A673 (cell line): ENCODE measurements at regions not wholly inside any gene's neighbourhood (a gene's known extent, or its start where the extent isn't known, plus 50 kb on each side); places are given as distances from the start of the nearest gene placed in this dataset.

Experiments
- BruUV-seq: library from RNA; stranded (reverse); fragments of 400-500 nt; replicated peaks from 2 replicates; lab custom pipeline; 2021; lab: Mats Ljungman, UMichigan
- CTCF ChIA-PET: fragments of 300-600 bp; sonication (Branson Sonifier 250); formaldehyde crosslinking; loops from one replicate; lab custom pipeline; 2022; ENCODE audit warnings: antibody characterized with exemption; lab: Charles Lee
- POLR2A ChIA-PET: fragments of 300-600 bp; sonication (Branson Sonifier 250); formaldehyde crosslinking; loops from one replicate; lab custom pipeline; 2022; ENCODE audit warnings: antibody characterized with exemption; ENCODE audit not compliant: low non-redundant PET; lab: Charles Lee
- DNase-seq: peaks from one replicate; pipeline ENCODE4 v3.0.0-alpha.2; 2015; ENCODE audit warnings: low spot score
- H3K27ac ChIP-seq: fragments of 200-600 bp; sonication (generic); 2 replicates; pipeline ENCODE4 v1.5.1; 2016; ENCODE audit warnings: mixed run types, low read depth, mild to moderate bottlenecking, mixed read lengths, antibody characterized with exemption, low read length; ENCODE audit not compliant: poor library complexity, severe bottlenecking
- H3K27me3 ChIP-seq: fragments of 200-600 bp; sonication (generic); replicated peaks from 2 replicates; pipeline ENCODE4 v1.6.1; 2017; ENCODE audit warnings: mixed run types, low read depth, mild to moderate bottlenecking, mixed read lengths, antibody characterized with exemption, low read length; ENCODE audit not compliant: insufficient read depth, poor library complexity
- H3K36me3 ChIP-seq: fragments of 200-600 bp; sonication (generic); 2 replicates; pipeline ENCODE4 v1.6.1; 2016; ENCODE audit warnings: mixed run types, mild to moderate bottlenecking, mixed read lengths, antibody characterized with exemption, low read length; ENCODE audit not compliant: insufficient read depth, poor library complexity, severe bottlenecking
- H3K4me1 ChIP-seq: fragments of 200-600 bp; sonication (generic); 2 replicates; pipeline ENCODE4 v1.6.1; 2017; ENCODE audit warnings: mixed run types, mild to moderate bottlenecking, mixed read lengths, antibody characterized with exemption, low read length; ENCODE audit not compliant: insufficient read depth, poor library complexity, severe bottlenecking
- H3K4me3 ChIP-seq: fragments of 200-600 bp; sonication (generic); 2 replicates; pipeline ENCODE4 v1.5.1; 2016; ENCODE audit warnings: low read depth, mixed run types, mild to moderate bottlenecking, mixed read lengths, low read length; ENCODE audit not compliant: poor library complexity, severe bottlenecking
- H3K9me3 ChIP-seq: fragments of 200-600 bp; sonication (generic); 2 replicates; pipeline ENCODE4 v1.6.1; 2016; ENCODE audit warnings: mixed run types, low read depth, mild to moderate bottlenecking, mixed read lengths, antibody characterized with exemption, low read length; ENCODE audit not compliant: poor library complexity, severe bottlenecking
- EZH2 ChIP-seq: fragments of 200-600 bp; sonication (generic); IDR thresholded peaks from 2 replicates; pipeline ENCODE4 v1.6.1; 2017; ENCODE audit warnings: borderline replicate concordance, low read depth, mild to moderate bottlenecking, mixed read lengths, antibody characterized with exemption, low read length; ENCODE audit not compliant: poor library complexity, severe bottlenecking
- intact Hi-C: fragments of 100-400 bp; cut with micrococcal nuclease; formaldehyde crosslinking; loops from one replicate; pipeline ENCODE4 v1.10.0; 2022; ENCODE audit not compliant: unreplicated experiment
- TF ChIP-seq, protein P1 (sequence below): fragments of 300-800, 200-600 bp; sonication (generic); conservative IDR thresholded peaks from 2 replicates; pipeline ENCODE4 v1.5.1; 2017; ENCODE audit warnings: low read depth, mild to moderate bottlenecking, antibody characterized with exemption, low read length, moderate library complexity, mixed read lengths

GRCh38 chr16:64363039-64363438, 758.8 kb downstream of the CDH11 start:
- intact Hi-C loops: loop anchor here (10.0 kb wide), 1 partner anchor 92 kb away; no protein-coding TSS in a partner anchor
- Histone ChIP-seq H3K36me3 (no peaks in the 10 kb centered on the region), H3K4me1 (peaks cover 7% of the 10 kb centered on the region), H3K9me3 (no peaks in the 10 kb centered on the region), H3K4me3 (no peak overlapping the region), H3K27me3 (no peaks in the 10 kb centered on the region), H3K27ac (no peak overlapping the region)
- ChIA-PET POLR2A (no interaction called here), CTCF (interaction anchor here (0.6 kb wide), 1 partner anchor 269 kb away, joined by 4 read pairs; no protein-coding TSS in a partner anchor)
- BruUV-seq: no TSS peak
- DNase-seq: no peak
- no peak for TF ChIP-seq EZH2
- TF ChIP-seq, protein P1, sequence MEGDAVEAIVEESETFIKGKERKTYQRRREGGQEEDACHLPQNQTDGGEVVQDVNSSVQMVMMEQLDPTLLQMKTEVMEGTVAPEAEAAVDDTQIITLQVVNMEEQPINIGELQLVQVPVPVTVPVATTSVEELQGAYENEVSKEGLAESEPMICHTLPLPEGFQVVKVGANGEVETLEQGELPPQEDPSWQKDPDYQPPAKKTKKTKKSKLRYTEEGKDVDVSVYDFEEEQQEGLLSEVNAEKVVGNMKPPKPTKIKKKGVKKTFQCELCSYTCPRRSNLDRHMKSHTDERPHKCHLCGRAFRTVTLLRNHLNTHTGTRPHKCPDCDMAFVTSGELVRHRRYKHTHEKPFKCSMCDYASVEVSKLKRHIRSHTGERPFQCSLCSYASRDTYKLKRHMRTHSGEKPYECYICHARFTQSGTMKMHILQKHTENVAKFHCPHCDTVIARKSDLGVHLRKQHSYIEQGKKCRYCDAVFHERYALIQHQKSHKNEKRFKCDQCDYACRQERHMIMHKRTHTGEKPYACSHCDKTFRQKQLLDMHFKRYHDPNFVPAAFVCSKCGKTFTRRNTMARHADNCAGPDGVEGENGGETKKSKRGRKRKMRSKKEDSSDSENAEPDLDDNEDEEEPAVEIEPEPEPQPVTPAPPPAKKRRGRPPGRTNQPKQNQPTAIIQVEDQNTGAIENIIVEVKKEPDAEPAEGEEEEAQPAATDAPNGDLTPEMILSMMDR: no peak

- POLR2A ChIA-PET: no interaction called here
These were observed 759.7 kb downstream of the CDH11 start for GRCh38 chr16:64362193-64362592.

DNA sequence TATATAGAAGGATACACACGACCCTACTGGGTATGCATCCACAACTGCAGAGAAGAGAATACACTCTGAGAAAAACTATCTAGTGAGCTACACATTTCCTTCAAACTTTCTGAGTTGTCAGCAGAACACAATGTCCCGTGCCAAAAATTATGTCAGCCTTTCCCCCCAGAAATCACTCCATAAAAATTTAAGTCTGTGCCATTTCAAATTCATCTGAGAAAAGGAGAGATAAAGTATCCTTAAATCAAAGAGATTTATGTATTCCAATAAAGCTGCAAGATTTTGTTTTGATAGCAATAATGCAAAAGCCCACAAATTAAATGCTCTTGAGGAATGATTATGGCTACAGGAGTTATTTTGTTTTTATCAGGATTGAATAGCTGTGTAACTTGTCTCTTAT, 760.1 kb downstream of the CDH11 start:
- POLR2A ChIA-PET: no interaction called here
- no peak for DNase-seq
- no peak for TF ChIP-seq EZH2
- TF ChIP-seq, protein P1: no peak
- Histone ChIP-seq H3K27me3 (no peaks in the 10 kb centered on the region), H3K36me3 (no peaks in the 10 kb centered on the region), H3K4me3 (no peak overlapping the region), H3K4me1 (peaks cover 10% of the 10 kb centered on the region), H3K27ac (no peak overlapping the region), H3K9me3 (no peaks in the 10 kb centered on the region)
- intact Hi-C loops: loop anchor here (10.0 kb wide), 1 partner anchor 93 kb away; no protein-coding TSS in a partner anchor
- CTCF ChIA-PET: no interaction called here
- BruUV-seq: no TSS peak

More at GRCh38 chr16:64362193-64362592, 759.7 kb downstream of the CDH11 start:
- TF ChIP-seq, protein P1: no peak
- TF ChIP-seq EZH2: no peak
- Histone ChIP-seq H3K36me3 (no peaks in the 10 kb centered on the region), H3K9me3 (no peaks in the 10 kb centered on the region), H3K27me3 (no peaks in the 10 kb centered on the region), H3K27ac (no peak overlapping the region), H3K4me1 (peaks cover 7% of the 10 kb centered on the region), H3K4me3 (no peak overlapping the region)
- no TSS peak for BruUV-seq
- CTCF ChIA-PET: no interaction called here
- intact Hi-C loops: loop anchor here (10.0 kb wide), 1 partner anchor 93 kb away; no protein-coding TSS in a partner anchor
- no peak for DNase-seq
